Activated CD4-positive, alpha-beta T cell treated with anti-CD3 and anti-CD28 coated beads, Interleukin-2, Interleukin-6, amounts not matched to agents 100 ng/mL and 50 ng/mL, durations not matched to agents 16 hours and 8 hours (primary cell): ENCODE measurements at regions not wholly inside any gene's neighbourhood (a gene's known extent, or its start where the extent isn't known, plus 50 kb on each side); places are given as distances from the start of the nearest gene placed in this dataset.

Experiments
- DNase-seq: peaks from one replicate; pipeline ENCODE4 v3.0.0-alpha.2; 2020

- peak; percentile 34 for DNase-seq
These were observed 107.0 kb downstream of the ARF6 start for GRCh38 chr14:49999826-50000379.

GRCh38 chr14:50000380-50001150 lies 107.7 kb downstream of the ARF6 start:
- peak; percentile 91 for DNase-seq

- peak; percentile 87 for DNase-seq
These were observed 108.5 kb downstream of the ARF6 start for GRCh38 chr14:50001151-50001998.

- DNase-seq = peak; percentile 94
These were observed 109.4 kb downstream of the ARF6 start for GRCh38 chr14:50001999-50002925.

GRCh38 chr14:50002926-50003212 lies 110.0 kb downstream of the ARF6 start:
- no peak for DNase-seq

- peak; percentile 92 for DNase-seq
These were observed 110.5 kb downstream of the ARF6 start for GRCh38 chr14:50003213-50004021.

GRCh38 chr14:50006141-50006540 lies 110.2 kb downstream of the VCPKMT start:
- DNase-seq = no peak

- DNase-seq = no peak
These were observed 109.1 kb downstream of the VCPKMT start for GRCh38 chr14:50007123-50007903.

GRCh38 chr14:50008562-50008961 lies 107.8 kb downstream of the VCPKMT start:
- no peak for DNase-seq

GRCh38 chr14:50008974-50009373 lies 107.4 kb downstream of the VCPKMT start:
- DNase-seq = no peak

- no peak for DNase-seq
These were observed 105.6 kb downstream of the VCPKMT start for GRCh38 chr14:50010752-50011151.

GRCh38 chr14:50011242-50011641 lies 105.1 kb downstream of the VCPKMT start:
- no peak for DNase-seq

GRCh38 chr14:50012644-50013043 lies 103.7 kb downstream of the VCPKMT start:
- DNase-seq = no peak

GRCh38 chr14:50013198-50013918 lies 103.0 kb downstream of the VCPKMT start:
- DNase-seq = no peak

GRCh38 chr14:50013934-50014333 lies 102.4 kb downstream of the VCPKMT start:
- no peak for DNase-seq

- no peak for DNase-seq
These were observed 101.5 kb downstream of the VCPKMT start for GRCh38 chr14:50014809-50015430.

- DNase-seq = no peak
These were observed 100.7 kb downstream of the VCPKMT start for GRCh38 chr14:50015716-50016115.

GRCh38 chr14:50018201-50018932 lies 98.0 kb downstream of the VCPKMT start:
- DNase-seq = no peak

- DNase-seq = no peak
These were observed 97.5 kb downstream of the VCPKMT start for GRCh38 chr14:50018933-50019210.

- DNase-seq = no peak
These were observed 96.2 kb downstream of the VCPKMT start for GRCh38 chr14:50020184-50020583.
